H9 (cell line): ENCODE measurements at regions not wholly inside any gene's neighbourhood (a gene's known extent, or its start where the extent isn't known, plus 50 kb on each side); places are given as distances from the start of the nearest gene placed in this dataset.
A peak's percentile ranks its signal among the peaks of the same experiment; 100 is the strongest.

Experiments
- DNase-seq: peaks from one replicate; pipeline ENCODE4 v3.0.0-alpha.2; 2017
- H2AFZ ChIP-seq: one replicate; pipeline ENCODE4 v1.6.1; 2013; ENCODE audit warnings: mild to moderate bottlenecking, low read length, control low read depth, moderate library complexity
- H2AK5ac ChIP-seq: 2 replicates; pipeline ENCODE4 v1.6.1; 2013; ENCODE audit warnings: low read length, control low read depth, mixed read lengths; ENCODE audit not compliant: insufficient read length
- H2BK120ac ChIP-seq: one replicate; pipeline ENCODE4 v1.6.1; 2013; ENCODE audit warnings: low read depth, mild to moderate bottlenecking, low read length, control low read depth, inconsistent platforms; ENCODE audit not compliant: poor library complexity, severe bottlenecking
- H2BK12ac ChIP-seq: 2 replicates; pipeline ENCODE4 v1.6.1; 2013; ENCODE audit warnings: low read length, control low read depth, mixed read lengths, low read depth; ENCODE audit not compliant: insufficient read length
- H2BK15ac ChIP-seq: 2 replicates; pipeline ENCODE4 v1.6.1; 2013; ENCODE audit warnings: low read depth, low read length, control low read depth
- H2BK20ac ChIP-seq: one replicate; pipeline ENCODE4 v1.6.1; 2013; ENCODE audit warnings: low read depth, mild to moderate bottlenecking, low read length, control low read depth, inconsistent platforms; ENCODE audit not compliant: poor library complexity, severe bottlenecking
- H2BK5ac ChIP-seq: 2 replicates; pipeline ENCODE4 v1.6.1; 2013; ENCODE audit warnings: low read length, control low read depth, mixed read lengths; ENCODE audit not compliant: insufficient read length
- H3K14ac ChIP-seq: 2 replicates; pipeline ENCODE4 v1.6.1; 2013; ENCODE audit warnings: low read length, control low read depth; ENCODE audit not compliant: insufficient read depth
- H3K18ac ChIP-seq: 2 replicates; pipeline ENCODE4 v1.6.1; 2013; ENCODE audit warnings: low read depth, mild to moderate bottlenecking, mixed read lengths, low read length, control low read depth; ENCODE audit not compliant: insufficient read length
- H3K23ac ChIP-seq: 2 replicates; pipeline ENCODE4 v1.6.1; 2013; ENCODE audit warnings: low read length, control low read depth, mixed read lengths, low read depth; ENCODE audit not compliant: insufficient read length
- H3K23me2 ChIP-seq: 2 replicates; pipeline ENCODE4 v1.6.1; 2013; ENCODE audit warnings: low read depth, mild to moderate bottlenecking, mixed read lengths, low read length, control low read depth; ENCODE audit not compliant: insufficient read length, poor library complexity, severe bottlenecking
- H3K27ac ChIP-seq: 2 replicates; pipeline ENCODE4 v1.5.1; 2013; ENCODE audit warnings: low read length, control low read depth, mixed read lengths, low read depth; ENCODE audit not compliant: insufficient read length
- H3K27me3 ChIP-seq: 2 replicates; pipeline ENCODE4 v1.6.1; 2013; ENCODE audit warnings: low read length, control low read depth, inconsistent platforms; ENCODE audit not compliant: insufficient read depth
- H3K4ac ChIP-seq: 2 replicates; pipeline ENCODE4 v1.6.1; 2013; ENCODE audit warnings: low read depth, mild to moderate bottlenecking, control low read depth, inconsistent platforms, low read length, moderate library complexity
- H3K4me1 ChIP-seq: 2 replicates; pipeline ENCODE4 v1.6.1; 2013; ENCODE audit warnings: low read length, control low read depth, inconsistent platforms; ENCODE audit not compliant: insufficient read depth
- H3K4me2 ChIP-seq: 2 replicates; pipeline ENCODE4 v1.6.1; 2013; ENCODE audit warnings: low read length, control low read depth, mixed read lengths; ENCODE audit not compliant: insufficient read length, insufficient read depth
- H3K56ac ChIP-seq: 2 replicates; pipeline ENCODE4 v1.6.1; 2013; ENCODE audit warnings: low read depth, mild to moderate bottlenecking, mixed read lengths, low read length, control low read depth; ENCODE audit not compliant: insufficient read length
- H3K79me1 ChIP-seq: 2 replicates; pipeline ENCODE4 v1.6.1; 2013; ENCODE audit warnings: low read depth, mild to moderate bottlenecking, moderate library complexity, low read length, control low read depth, inconsistent platforms; ENCODE audit not compliant: insufficient read depth, poor library complexity, severe bottlenecking
- H3K79me2 ChIP-seq: 2 replicates; pipeline ENCODE4 v1.6.1; 2013; ENCODE audit warnings: low read length, control low read depth, inconsistent platforms; ENCODE audit not compliant: insufficient read depth
- H3K9ac ChIP-seq: 2 replicates; pipeline ENCODE4 v1.6.1; 2013; ENCODE audit warnings: low read length, control low read depth, mixed read lengths; ENCODE audit not compliant: insufficient read length; ENCODE audit errors: extremely low read depth
- H3K9me3 ChIP-seq: one replicate; pipeline ENCODE4 v1.6.1; 2013; ENCODE audit warnings: low read depth, low read length, inconsistent platforms; ENCODE audit not compliant: control insufficient read depth
- H3T11ph ChIP-seq: one replicate; pipeline ENCODE4 v1.6.1; 2013; ENCODE audit warnings: mild to moderate bottlenecking, low read length, control low read depth, inconsistent platforms
- H4K20me1 ChIP-seq: one replicate; pipeline ENCODE4 v1.6.1; 2013; ENCODE audit not compliant: control insufficient read depth, insufficient read length, insufficient read depth
- H4K5ac ChIP-seq: 2 replicates; pipeline ENCODE4 v1.6.1; 2013; ENCODE audit warnings: low read depth, mild to moderate bottlenecking, mixed read lengths, low read length, control low read depth; ENCODE audit not compliant: insufficient read length
- H4K8ac ChIP-seq: replicated peaks from 2 replicates; pipeline ENCODE4 v1.6.1; 2013; ENCODE audit warnings: low read length, control low read depth, mixed read lengths, low read depth; ENCODE audit not compliant: insufficient read length
- H4K91ac ChIP-seq: 2 replicates; pipeline ENCODE4 v1.6.1; 2013; ENCODE audit warnings: low read depth, mild to moderate bottlenecking, moderate library complexity, mixed read lengths, low read length, control low read depth; ENCODE audit not compliant: insufficient read length
- H3K27ac Mint-ChIP-seq, 3 experiments: 2 replicates in 2 of 3; 3 replicates in 1 of 3; pipeline ENCODE4 v1.8.0; 2020 to 2021; ENCODE audit warnings: mixed read lengths in 3 of 3, mild to moderate bottlenecking in 1 of 3, moderate library complexity in 1 of 3
- H3K27me3 Mint-ChIP-seq: 2 replicates; pipeline ENCODE4 v1.8.0; 2021; ENCODE audit warnings: low read depth, mild to moderate bottlenecking, moderate library complexity, mixed read lengths
- H3K36me3 Mint-ChIP-seq, 3 experiments: 2 replicates in 2 of 3; 3 replicates in 1 of 3; pipeline ENCODE4 v1.8.0; 2020 to 2021; ENCODE audit warnings: low read depth in 3 of 3, mixed read lengths in 3 of 3; ENCODE audit not compliant: insufficient read depth in 1 of 3
- H3K4me1 Mint-ChIP-seq, 2 experiments: 2 replicates each; pipeline ENCODE4 v1.8.0; 2020; ENCODE audit warnings: mixed read lengths in 2 of 2
- H3K4me3 Mint-ChIP-seq, 2 experiments: 2 replicates in 1 of 2; 3 replicates in 1 of 2; pipeline ENCODE4 v1.8.0; 2020 to 2021; ENCODE audit warnings: mild to moderate bottlenecking in 2 of 2, mixed read lengths in 2 of 2, moderate library complexity in 1 of 2
- H3K9me3 Mint-ChIP-seq, 2 experiments: 2 replicates in 1 of 2; 3 replicates in 1 of 2; pipeline ENCODE4 v1.8.0; 2020; ENCODE audit warnings: mild to moderate bottlenecking in 2 of 2, mixed read lengths in 2 of 2, moderate library complexity in 1 of 2
- WGBS: extraction: QIAGEN DNeasy Blood & Tissue Kit; methylation state at CpG from one replicate; pipeline ENCODE4 v1.1.7; 2013; ENCODE audit warnings: missing lambda C conversion rate, low lambda C conversion rate, mixed read lengths; ENCODE audit not compliant: insufficient read length; ENCODE audit errors: extremely low coverage; 5-methylcytosine and 5-hydroxymethylcytosine counted together
- TF ChIP-seq, protein P1 (sequence below): fragments of 200-600 bp; sonication (generic); conservative IDR thresholded peaks from 3 replicates; pipeline ENCODE4 v1.8.0; 2021; ENCODE audit warnings: antibody characterized with exemption, mild to moderate bottlenecking

DNA sequence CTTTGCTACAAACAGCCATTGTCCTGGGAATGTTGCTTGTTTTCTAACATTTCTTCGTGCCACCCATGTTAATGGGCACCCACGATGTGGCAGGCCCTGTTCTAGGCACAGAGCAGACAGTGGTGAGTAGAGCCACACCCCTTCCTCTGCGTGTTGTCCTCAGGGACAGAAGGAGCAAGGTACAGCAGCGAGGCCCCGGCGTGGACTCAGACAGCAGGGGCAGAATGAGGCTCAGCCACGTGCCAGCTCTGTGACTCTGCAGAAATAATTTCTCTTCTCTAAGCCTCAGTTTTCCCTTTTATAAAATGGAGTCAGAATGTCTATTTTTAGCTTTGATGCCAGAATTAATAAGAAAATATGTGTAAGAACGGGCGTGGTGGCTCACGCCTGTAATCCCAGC is 401.7 kb downstream of the TSN start:
- Mint-ChIP-seq H3K27me3 (peaks cover 8% of the 10 kb centered on the region; the same call in 1 of the 2 replicates), H3K9me3 (no peaks in the 10 kb centered on the region; a peak in 1 of 5 replicates), H3K36me3 (no peaks in the 10 kb centered on the region), H3K27ac (peak overlapping the region in 1 of 3 experiments; percentile 59; a peak in 1 of 7 replicates), H3K4me3 (no peak overlapping the region), H3K4me1 (peaks cover 13 to 14% of the 10 kb centered on the region in 2 experiments)
- H2BK20ac ChIP-seq: no peak overlapping the region
- H3K9ac ChIP-seq: no peak overlapping the region
- no peak overlapping the region for H2BK15ac ChIP-seq
- no peak overlapping the region for H3K23ac ChIP-seq
- no peaks in the 10 kb centered on the region for H3K9me3 ChIP-seq
- no peak for DNase-seq
- no CpG with 5 or more reads among the region's 10 CpGs for WGBS
- no peak overlapping the region for H2AK5ac ChIP-seq
- H3K27ac ChIP-seq: no peak overlapping the region
- H3K4ac ChIP-seq: no peak overlapping the region
- H4K20me1 ChIP-seq: no peaks in the 10 kb centered on the region
- no peak overlapping the region for H3K14ac ChIP-seq
- no peaks in the 10 kb centered on the region for H3K79me2 ChIP-seq
- no peak overlapping the region for H2BK5ac ChIP-seq
- H3K18ac ChIP-seq: no peak overlapping the region
- no peaks in the 10 kb centered on the region for H3K27me3 ChIP-seq
- no peak overlapping the region for H3K56ac ChIP-seq
- no peak overlapping the region for H4K8ac ChIP-seq
- H2AFZ ChIP-seq: no peak overlapping the region
- no peak overlapping the region for H4K91ac ChIP-seq
- 0 out of 2 replicates have a peak, but pooled peaks cover 2% of the 10 kb centered on the region for H3K4me1 ChIP-seq
- no peaks in the 10 kb centered on the region for H3K79me1 ChIP-seq
- H3K4me2 ChIP-seq: no peak overlapping the region
- TF ChIP-seq, protein P1, sequence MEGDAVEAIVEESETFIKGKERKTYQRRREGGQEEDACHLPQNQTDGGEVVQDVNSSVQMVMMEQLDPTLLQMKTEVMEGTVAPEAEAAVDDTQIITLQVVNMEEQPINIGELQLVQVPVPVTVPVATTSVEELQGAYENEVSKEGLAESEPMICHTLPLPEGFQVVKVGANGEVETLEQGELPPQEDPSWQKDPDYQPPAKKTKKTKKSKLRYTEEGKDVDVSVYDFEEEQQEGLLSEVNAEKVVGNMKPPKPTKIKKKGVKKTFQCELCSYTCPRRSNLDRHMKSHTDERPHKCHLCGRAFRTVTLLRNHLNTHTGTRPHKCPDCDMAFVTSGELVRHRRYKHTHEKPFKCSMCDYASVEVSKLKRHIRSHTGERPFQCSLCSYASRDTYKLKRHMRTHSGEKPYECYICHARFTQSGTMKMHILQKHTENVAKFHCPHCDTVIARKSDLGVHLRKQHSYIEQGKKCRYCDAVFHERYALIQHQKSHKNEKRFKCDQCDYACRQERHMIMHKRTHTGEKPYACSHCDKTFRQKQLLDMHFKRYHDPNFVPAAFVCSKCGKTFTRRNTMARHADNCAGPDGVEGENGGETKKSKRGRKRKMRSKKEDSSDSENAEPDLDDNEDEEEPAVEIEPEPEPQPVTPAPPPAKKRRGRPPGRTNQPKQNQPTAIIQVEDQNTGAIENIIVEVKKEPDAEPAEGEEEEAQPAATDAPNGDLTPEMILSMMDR: no peak
- H2BK12ac ChIP-seq: no peak overlapping the region
- no peaks in the 10 kb centered on the region for H3K23me2 ChIP-seq
- no peak overlapping the region for H3T11ph ChIP-seq
- H4K5ac ChIP-seq: no peak overlapping the region
- no peak overlapping the region for H2BK120ac ChIP-seq
